Thoracic aorta (tissue), 2 donors: ENCODE measurements at regions not wholly inside any gene's neighbourhood (a gene's known extent, or its start where the extent isn't known, plus 50 kb on each side); places are given as distances from the start of the nearest gene placed in this dataset.

Experiments
- ATAC-seq: fragments of 150-250 bp; one replicate; pipeline ENCODE4 v1.8.0; 2017; ENCODE audit warnings: low read depth; ENCODE audit not compliant: insufficient number of reproducible peaks, low FRiP score
- DNase-seq: peaks from one replicate; pipeline ENCODE4 v3.0.0-alpha.2; 2020; ENCODE audit warnings: low spot score
- H3K27ac ChIP-seq, 2 donors: fragments of 200-600 bp; sonication (generic); 1 replicate in 1 of 2; 2 replicates in 1 of 2; pipeline ENCODE4 v1.5.1; 2016; ENCODE audit warnings: mild to moderate bottlenecking in 2 of 2, moderate library complexity in 2 of 2
- H3K27me3 ChIP-seq: fragments of 200-600 bp; sonication (generic); replicated peaks from 2 replicates; pipeline ENCODE4 v1.6.0; 2016; ENCODE audit warnings: mild to moderate bottlenecking; ENCODE audit not compliant: insufficient read depth
- H3K36me3 ChIP-seq: fragments of 200-600 bp; sonication (generic); one replicate; pipeline ENCODE4 v1.5.1; 2016
- H3K4me1 ChIP-seq, 2 donors: fragments of 200-600 bp; sonication (generic); 1 replicate in 1 of 2; 2 replicates in 1 of 2; pipeline versions ENCODE4 v1.5.1 to v1.6.0; 2016; ENCODE audit warnings: low read depth in 2 of 2, mild to moderate bottlenecking in 1 of 2; ENCODE audit not compliant: control insufficient read depth in 1 of 2
- H3K4me3 ChIP-seq: fragments of 200-600 bp; sonication (generic); 2 replicates; pipeline ENCODE4 v1.5.1; 2016; ENCODE audit warnings: mild to moderate bottlenecking
- H3K9me3 ChIP-seq: fragments of 200-600 bp; sonication (generic); 2 replicates; pipeline ENCODE4 v1.5.1; 2016
- TF ChIP-seq, protein P1 (sequence below): fragments of 200-600 bp; sonication (generic); IDR thresholded peaks from one replicate; pipeline ENCODE4 v1.5.1; 2019; ENCODE audit warnings: antibody characterized with exemption

DNA sequence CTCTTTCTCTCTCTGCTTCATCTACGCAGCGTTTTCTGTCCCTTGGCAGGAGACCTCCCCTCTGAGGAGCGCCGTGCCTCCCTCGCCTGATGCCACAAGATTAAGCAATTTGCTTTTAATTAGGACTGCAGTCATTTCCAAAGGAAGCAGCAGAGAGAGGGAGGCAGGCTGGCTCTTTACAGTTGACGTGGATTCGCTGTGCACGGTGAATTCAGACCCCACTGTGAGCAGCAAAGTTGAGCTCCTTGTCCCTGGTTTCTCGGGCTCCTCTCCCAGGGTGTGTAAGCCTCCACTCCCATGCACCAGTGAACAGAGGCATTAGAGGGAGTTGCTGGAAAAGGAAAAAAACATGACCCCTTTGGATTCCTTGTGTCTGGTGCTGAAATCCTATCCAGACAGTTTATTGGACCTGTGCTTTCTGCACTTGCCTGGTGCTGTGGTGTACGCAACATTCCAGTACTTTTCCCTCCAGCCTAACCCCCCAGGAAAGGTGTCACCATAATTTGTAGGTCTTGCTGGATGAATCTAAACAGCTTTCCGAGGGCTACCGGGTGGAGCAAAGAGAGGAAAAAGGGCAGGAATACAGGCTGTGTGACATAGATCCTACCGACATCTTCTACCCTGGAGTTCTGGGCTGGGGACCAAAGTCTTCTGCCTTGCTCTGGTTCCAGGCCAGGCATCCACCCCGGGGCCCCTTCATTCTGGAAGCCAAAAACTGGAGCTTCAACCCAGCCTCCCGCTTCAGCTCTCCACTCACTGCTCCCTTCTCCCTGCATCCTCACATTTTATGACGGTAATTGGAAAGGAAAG, 171.0 kb downstream of the MAF start:
- ATAC-seq: no peak

DNA sequence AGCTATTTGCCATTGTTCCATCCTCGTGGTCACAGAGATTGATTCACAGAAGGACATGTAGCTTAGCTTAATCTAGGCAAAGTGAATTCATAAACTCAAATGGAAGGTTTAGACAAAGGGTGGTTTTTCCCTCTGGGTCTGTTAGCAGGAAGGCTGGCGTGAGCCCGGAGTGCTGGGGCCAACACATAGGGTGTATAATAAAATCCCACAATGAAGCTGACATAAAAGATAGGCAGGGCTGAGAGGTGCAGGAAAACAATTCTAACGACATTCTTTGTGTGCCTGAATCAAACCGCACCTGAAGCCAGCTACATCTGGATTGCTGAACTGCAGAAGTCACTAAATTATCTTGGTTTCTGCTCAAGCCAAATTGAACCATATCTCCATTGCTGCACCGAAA, 173.9 kb downstream of the MAF start:
- H3K27ac ChIP-seq: no peak overlapping the region
- no peak overlapping the region for H3K4me3 ChIP-seq
- H3K27me3 ChIP-seq: no peaks in the 10 kb centered on the region
- H3K9me3 ChIP-seq: no peaks in the 10 kb centered on the region
- ATAC-seq (no peak), DNase-seq (no peak)
- no peaks in the 10 kb centered on the region for H3K36me3 ChIP-seq
- H3K4me1 ChIP-seq: no peaks in the 10 kb centered on the region
- TF ChIP-seq, protein P1, sequence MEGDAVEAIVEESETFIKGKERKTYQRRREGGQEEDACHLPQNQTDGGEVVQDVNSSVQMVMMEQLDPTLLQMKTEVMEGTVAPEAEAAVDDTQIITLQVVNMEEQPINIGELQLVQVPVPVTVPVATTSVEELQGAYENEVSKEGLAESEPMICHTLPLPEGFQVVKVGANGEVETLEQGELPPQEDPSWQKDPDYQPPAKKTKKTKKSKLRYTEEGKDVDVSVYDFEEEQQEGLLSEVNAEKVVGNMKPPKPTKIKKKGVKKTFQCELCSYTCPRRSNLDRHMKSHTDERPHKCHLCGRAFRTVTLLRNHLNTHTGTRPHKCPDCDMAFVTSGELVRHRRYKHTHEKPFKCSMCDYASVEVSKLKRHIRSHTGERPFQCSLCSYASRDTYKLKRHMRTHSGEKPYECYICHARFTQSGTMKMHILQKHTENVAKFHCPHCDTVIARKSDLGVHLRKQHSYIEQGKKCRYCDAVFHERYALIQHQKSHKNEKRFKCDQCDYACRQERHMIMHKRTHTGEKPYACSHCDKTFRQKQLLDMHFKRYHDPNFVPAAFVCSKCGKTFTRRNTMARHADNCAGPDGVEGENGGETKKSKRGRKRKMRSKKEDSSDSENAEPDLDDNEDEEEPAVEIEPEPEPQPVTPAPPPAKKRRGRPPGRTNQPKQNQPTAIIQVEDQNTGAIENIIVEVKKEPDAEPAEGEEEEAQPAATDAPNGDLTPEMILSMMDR: no peak

More for the DNA sequence above, 171.0 kb downstream of the MAF start:
- Histone ChIP-seq H3K4me3 (no peak overlapping the region), H3K27me3 (no peaks in the 10 kb centered on the region), H3K9me3 (no peaks in the 10 kb centered on the region), H3K27ac (no peak overlapping the region), H3K4me1 (no peaks in the 10 kb centered on the region), H3K36me3 (no peaks in the 10 kb centered on the region)
- TF ChIP-seq, protein P1: no peak
- no peak for DNase-seq

DNA sequence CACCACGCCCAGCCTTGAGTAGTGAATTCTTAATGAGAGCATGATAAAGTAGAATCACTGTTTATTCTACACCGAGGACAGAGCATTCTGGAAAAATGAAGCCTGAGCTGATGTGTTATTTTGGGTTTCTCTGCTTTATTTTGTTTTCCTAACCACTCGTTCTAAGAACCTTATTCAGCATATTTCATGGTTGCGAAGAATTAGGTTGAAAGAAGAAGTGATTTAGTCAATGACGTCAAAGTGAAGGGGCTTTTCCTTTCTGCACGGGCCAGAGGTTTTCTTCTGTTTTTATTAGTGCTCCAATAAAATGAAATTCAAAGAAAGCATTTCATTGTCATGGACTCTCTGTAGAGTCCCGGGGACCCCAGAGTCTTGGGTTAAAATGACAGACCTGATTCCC, 178.5 kb downstream of the MAF start:
- DNase-seq: no peak
- ATAC-seq: no peak
- no peaks in the 10 kb centered on the region for H3K9me3 ChIP-seq

DNA sequence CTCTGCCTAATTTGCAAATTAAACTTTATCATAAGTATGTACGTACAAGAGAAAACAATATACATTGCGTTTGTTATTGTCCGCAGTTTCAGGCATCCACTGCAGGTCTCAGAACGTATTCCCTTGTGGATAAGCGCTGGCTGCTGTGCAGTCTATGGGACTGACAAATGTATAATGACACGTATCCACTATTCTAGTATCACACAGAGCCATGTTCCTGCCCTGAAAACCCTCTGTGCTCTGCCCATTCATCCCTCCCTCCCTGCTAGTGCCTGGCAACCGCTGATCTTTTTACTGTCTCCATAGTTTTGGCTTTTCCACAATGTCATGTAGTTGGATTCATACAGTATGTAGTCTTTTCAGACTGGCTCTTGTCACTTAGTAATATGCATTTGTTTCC, 179.4 kb downstream of the MAF start:
- no peaks in the 10 kb centered on the region for H3K36me3 ChIP-seq
- no peak overlapping the region for H3K27ac ChIP-seq
- DNase-seq: no peak
- no peaks in the 10 kb centered on the region for H3K9me3 ChIP-seq
- no peaks in the 10 kb centered on the region for H3K27me3 ChIP-seq
- ATAC-seq: no peak
- H3K4me1 ChIP-seq: no peaks in the 10 kb centered on the region
- no peak overlapping the region for H3K4me3 ChIP-seq
- TF ChIP-seq, protein P1: no peak

More for the DNA sequence above, 178.5 kb downstream of the MAF start:
- TF ChIP-seq, protein P1: no peak
- H3K27me3 ChIP-seq: no peaks in the 10 kb centered on the region
- no peaks in the 10 kb centered on the region for H3K4me1 ChIP-seq
- H3K4me3 ChIP-seq: no peak overlapping the region
- no peak overlapping the region for H3K27ac ChIP-seq
- H3K36me3 ChIP-seq: no peaks in the 10 kb centered on the region

DNA sequence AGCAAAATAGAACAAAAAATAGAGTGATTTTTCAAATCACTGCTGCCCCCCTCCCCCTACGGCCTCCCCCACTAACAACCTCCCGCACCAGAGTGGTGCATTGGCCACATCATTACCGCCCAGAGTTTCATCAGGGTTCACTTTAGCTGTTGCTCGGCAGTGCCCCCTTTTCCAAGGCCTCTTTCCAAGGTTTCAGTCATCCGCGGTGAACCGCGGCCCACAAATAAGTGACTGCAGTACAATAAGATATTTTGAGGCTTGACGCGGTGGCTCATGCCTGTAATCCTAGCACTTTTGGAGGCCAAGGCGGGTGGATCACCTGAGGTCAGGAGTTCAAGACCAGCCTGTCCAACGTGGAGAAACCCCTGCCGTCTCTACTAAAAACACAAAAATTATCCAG, 180.0 kb downstream of the MAF start:
- Histone ChIP-seq H3K4me1 (no peaks in the 10 kb centered on the region), H3K9me3 (no peaks in the 10 kb centered on the region), H3K27me3 (no peaks in the 10 kb centered on the region), H3K4me3 (no peak overlapping the region), H3K36me3 (no peaks in the 10 kb centered on the region), H3K27ac (no peak overlapping the region)
- TF ChIP-seq, protein P1: no peak
- no peak for DNase-seq
- ATAC-seq: no peak
